ENCODE measurements at regions not wholly inside any gene's neighbourhood (a gene's known extent, or its start where the extent isn't known, plus 50 kb on each side); places are given as distances from the start of the nearest gene placed in this dataset.
A peak's percentile ranks its signal among the peaks of the same experiment; 100 is the strongest.
"Not testable (repeated sequence)": the region's sequence is repeated elsewhere in the genome, so short reads cannot be mapped to it uniquely, and the experiment has no call there.

DNA sequence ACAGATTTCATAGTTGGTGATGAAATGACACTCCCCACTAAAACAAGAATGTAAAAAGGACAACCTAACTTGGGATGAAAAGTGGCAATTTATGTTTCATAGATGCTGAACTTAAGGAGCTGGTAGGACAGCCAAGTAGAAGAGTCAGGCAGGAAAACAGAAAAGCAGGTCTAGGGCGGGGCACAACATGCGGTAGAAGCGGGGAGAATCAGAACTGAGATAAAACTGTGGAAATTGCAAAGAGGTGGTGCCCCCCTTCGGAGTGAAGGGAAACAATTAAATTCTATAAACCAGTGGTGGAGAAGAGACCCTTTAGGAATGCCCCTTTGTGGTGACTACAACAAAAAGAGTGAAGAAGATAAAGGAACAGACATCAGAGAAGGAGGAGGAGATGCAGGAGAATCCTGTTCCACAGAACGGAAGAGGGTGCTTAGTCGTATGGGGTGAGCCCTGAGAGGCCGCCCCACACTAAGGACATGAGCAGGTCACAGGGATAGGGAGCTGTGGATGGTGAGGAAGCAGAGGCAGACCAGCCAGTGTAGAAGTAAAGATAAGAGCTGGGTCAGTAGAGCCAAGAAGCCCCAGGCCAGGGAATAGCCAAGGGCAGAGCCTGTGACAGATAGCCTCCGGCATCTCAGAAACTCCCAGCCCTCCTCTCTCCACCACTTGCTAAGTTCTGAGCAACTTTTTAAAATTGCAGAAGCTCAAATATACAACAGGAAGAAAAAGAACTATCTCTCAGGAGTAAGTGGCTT lies 100.3 kb upstream of the DOCK9 start:
- DNase-seq = peak; percentile 17

GRCh38 chr13:99080131-99080530 lies 102.3 kb upstream of the DOCK9 start:
- DNase-seq = no peak

DNA sequence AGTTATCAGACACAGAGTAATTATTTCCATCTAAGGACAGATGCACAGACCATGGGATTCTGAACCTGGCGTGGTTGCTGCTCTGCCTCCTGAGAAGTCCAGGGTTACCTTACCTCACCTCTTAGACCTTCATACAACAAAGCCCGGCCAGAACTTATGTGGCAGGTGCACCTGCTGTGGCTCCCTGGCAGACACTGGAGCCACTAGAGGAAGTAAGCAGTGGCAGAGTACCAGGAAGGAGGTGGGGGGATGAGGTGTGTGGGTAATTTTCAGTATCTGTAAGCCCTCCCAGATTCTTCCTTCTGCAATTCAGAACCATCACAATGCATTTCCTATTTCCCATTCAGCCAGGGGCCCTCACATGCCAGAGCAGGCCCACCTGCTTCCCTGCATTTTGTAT lies 106.1 kb upstream of the DOCK9 start:
- peak; percentile 4 for DNase-seq

DNA sequence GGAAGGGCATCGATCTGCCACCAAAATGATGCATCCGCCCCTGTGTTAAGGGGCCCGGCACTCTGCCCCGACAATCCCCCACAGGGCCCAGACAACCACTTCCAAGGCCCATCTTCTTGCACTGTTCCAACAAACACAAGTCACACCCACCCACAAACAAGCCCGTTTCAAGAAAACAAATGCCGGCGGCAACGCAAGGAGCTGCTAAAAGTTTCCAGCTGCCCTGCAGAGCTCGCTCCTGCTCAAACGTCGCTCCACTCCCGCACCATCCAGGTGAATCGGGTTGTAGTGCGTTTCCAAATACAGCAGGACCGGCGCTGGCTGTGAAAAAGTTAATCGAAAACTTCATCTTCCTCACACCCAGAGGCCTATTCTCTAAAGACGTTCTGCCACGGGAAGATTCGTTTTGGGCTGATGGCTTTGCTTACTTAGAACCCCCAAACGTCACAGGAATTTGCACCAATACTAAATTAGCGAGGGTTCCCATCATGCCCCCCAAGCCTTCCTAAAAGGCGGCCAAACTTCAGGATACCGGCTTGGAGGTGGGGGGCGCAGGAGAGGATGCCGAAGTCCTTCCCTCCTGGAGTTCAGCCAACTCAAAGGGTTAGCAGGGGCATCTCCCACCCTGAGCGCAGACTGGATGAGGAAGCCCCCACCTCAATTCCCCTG lies 107.4 kb upstream of the DOCK9 start:
- DNase-seq = peak; percentile 36

DNA sequence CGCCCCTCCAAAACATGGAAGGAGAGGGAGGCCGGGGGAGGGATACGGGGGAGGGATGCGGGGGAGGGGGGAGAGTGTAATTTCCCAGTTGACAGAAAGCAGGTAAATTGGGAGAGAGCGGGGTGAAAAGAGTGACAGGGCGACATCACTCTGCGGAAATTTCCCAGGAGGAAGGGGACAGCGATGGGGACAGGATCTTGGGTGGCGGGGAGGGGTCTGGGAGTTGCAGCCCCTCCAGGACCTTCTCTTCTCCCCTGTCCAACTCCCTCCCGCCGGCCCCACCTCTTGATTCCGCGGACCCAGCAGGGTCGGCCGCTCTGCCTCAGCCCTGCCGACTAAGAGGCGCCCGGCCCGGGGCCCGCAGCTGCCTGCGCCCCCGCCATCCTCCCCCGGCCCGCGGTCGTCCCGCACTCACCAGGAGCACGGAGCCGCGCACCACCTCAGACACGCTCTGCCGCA lies 108.0 kb upstream of the DOCK9 start:
- no peak for DNase-seq

- DNase-seq = peak; percentile 76
These were observed 108.6 kb upstream of the DOCK9 start for GRCh38 chr13:99086267-99087097.

DNA sequence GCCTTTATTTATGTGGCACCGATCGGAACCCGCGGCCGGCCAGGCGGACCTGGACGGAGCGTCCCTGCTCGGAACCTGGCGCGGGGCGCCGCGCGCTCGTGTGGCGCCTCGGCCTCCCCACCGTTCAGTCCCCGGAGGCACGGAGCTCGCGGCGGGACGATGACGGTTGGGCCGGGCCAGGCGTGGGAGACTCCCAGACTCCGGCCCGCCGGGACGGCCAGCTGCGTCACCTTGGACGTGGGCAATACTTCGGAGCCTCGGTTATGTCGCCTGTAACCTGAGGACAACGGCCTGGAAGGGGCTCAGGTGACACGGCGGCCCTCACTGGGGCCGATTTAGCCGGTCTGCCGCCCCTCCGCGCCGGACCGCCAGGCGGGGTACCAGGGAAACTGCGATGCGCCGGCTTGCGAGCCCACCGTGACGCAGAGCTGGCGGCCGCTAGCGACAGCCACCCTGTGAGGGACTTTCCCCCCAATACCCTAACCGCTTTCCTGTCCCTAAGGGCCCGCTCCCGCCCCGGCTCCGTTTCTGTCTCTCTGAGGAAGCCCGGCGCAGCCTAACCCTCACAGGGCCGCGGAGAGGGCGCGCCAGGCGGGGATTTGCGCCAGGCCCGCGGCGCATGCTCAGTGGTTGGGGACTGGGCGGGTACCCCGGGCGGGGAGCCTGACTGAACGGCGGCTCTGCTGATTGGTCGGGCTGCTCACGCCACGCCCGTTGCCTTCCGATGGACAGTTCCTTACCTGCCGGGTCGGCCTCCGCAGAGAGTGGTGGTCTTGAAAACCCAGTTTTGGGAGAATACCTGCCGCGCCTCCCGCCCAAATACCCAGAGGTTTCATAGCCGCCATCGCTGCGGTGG lies 109.5 kb upstream of the DOCK9 start:
- DNase-seq = peak; percentile 92

DNA sequence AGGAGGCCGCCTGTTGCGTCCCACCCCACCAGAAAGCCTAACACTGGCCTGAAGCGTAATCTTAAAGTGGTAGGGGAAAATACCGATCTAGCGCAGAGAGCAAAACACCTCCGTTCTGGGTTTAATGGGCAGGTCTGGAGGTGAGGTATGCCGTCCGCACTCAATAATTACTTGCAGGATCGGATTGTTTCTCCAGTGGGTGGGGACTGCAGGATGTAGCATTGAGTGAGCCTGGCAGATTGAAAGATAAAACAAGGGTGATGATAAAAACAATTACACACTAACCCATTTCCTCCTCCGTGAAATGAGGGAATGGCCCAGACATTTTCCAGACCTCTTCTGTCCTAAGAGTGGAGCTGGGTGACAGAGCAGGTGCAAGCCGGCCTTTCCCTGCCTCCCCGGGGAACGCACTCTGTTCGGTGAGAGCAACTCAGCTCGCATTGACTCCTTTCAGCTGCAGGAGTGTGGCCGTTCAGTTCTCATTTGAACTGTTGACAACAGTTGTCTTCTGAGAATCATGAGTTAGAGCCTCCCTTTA lies 110.2 kb upstream of the DOCK9 start:
- peak; percentile 31 for DNase-seq

DNA sequence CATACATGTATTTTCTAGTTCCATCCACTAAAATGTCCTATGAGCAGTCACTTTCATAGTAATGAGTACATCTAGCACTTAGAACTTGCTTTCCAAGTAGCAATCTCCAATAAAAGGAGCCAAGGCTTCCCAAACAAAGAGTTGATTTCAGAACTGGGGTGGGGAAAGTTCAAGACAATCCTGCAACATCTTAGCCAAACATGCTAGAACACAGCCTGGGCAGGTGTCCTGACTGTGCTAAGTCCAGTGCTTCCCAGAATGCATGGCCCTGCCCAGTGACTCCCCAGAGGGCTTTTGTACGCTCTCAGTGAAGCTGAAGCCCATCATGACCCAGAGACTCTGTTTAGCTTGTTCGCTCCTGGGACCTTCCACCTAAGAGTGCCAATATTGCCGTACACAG lies 106.7 kb upstream of the UBAC2 start:
- no peak for DNase-seq

- not testable (repeated sequence) for DNase-seq
These were observed 98.8 kb upstream of the UBAC2 start for GRCh38 chr13:99101831-99102230.

- no peak for DNase-seq
These were observed 97.1 kb upstream of the UBAC2 start for GRCh38 chr13:99103536-99103935.

DNA sequence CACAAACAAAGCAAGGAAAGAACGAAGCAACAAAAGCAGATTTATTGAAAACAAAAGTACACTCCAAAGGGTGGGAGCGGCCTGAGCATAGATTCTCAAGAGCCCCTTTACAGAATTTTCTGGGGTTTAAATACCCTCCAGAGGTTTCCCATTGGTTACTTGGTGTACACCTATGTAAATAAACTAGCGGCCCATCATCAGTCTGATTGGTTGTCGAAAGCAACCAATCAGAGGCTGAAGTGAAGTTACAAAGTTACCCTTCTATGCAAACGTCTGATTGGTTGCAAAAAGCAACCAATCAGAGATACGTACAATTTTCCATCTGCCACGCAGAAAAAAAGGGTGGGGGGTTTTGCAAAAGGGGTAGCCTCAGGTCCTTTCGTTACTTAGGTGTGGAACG lies 96.3 kb upstream of the UBAC2 start:
- DNase-seq = no peak

- no peak for DNase-seq
These were observed 95.5 kb upstream of the UBAC2 start for GRCh38 chr13:99105160-99105559.

- no peak for DNase-seq
These were observed 87.3 kb upstream of the UBAC2 start for GRCh38 chr13:99113351-99113750.

- no peak for DNase-seq
These were observed 82.5 kb upstream of the UBAC2 start for GRCh38 chr13:99118179-99118578.

GRCh38 chr13:99119656-99120055 lies 81.0 kb upstream of the UBAC2 start:
- no peak for DNase-seq

- no peak for DNase-seq
These were observed 79.9 kb upstream of the UBAC2 start for GRCh38 chr13:99120751-99121150.

DNA sequence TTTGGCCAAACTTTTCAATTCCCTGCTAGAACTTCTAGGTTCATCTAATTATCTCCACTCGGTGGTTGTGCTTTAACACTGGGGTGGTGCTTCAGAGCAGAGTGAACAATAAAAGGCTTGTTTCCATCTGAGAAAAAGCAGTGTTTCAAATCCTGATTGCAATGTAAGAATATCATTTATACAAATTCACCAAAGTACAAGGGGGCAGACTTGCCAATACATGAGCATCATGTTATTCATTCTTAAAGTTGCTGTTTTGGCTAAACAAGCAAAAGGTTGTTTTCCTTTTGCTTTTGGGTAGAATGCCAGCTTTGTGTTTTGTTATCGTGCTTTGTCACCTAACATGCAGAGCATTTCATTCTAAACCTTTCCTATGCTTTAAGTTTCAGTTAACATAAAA lies 78.5 kb upstream of the UBAC2 start:
- no peak for DNase-seq

GRCh38 chr13:99123101-99124045 lies 77.3 kb upstream of the UBAC2 start:
- DNase-seq = no peak

DNA sequence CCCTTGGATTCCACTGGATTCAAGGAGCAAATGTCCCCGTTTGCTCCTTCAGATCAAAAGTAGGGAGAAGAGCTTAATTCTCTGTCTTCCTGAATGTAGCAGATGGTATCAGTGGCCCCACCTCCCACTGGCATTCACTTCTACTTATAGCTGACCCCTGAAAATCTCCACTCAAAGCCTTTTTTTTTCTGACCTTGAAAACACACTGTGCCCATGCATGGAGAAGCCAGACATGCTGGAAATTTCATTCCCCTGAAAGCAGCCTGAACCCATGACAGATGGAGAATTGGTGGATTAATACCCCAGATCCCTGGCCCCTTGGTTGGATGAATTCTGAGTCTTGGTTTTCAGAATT lies 76.6 kb upstream of the UBAC2 start:
- DNase-seq = no peak

GRCh38 chr13:99124794-99125316 lies 75.8 kb upstream of the UBAC2 start:
- DNase-seq = no peak
